Gastroesophageal sphincter (tissue), 3 donors: ENCODE measurements at regions not wholly inside any gene's neighbourhood (a gene's known extent, or its start where the extent isn't known, plus 50 kb on each side); places are given as distances from the start of the nearest gene placed in this dataset.

Source experiments
- CTCF ChIP-seq, 4 experiments: fragments of 200-600 bp in 2 of 4; fragments of 450-650 bp in 2 of 4; sonication (generic) in 1 of 4; IDR thresholded peaks; one replicate each; pipeline ENCODE4 v1.5.1; 2017 to 2019; ENCODE audit warnings: antibody characterized with exemption in 4 of 4, mild to moderate bottlenecking in 2 of 4, moderate library complexity in 2 of 4
- EP300 ChIP-seq: sonication (generic); formaldehyde crosslinking; IDR thresholded peaks from one replicate; pipeline ENCODE4 v1.6.1; 2017; ENCODE audit warnings: antibody characterized with exemption, mild to moderate bottlenecking
- POLR2A ChIP-seq, 2 donors: fragments of 450-650 bp; IDR thresholded peaks; one replicate each; pipeline ENCODE4 v1.6.1; 2017; ENCODE audit warnings: antibody characterized with exemption in 2 of 2, mild to moderate bottlenecking in 2 of 2, moderate library complexity in 1 of 2
- POLR2AphosphoS5 ChIP-seq: sonication (generic); formaldehyde crosslinking; IDR thresholded peaks from one replicate; pipeline ENCODE4 v1.6.1; 2017; ENCODE audit warnings: antibody characterized with exemption

DNA sequence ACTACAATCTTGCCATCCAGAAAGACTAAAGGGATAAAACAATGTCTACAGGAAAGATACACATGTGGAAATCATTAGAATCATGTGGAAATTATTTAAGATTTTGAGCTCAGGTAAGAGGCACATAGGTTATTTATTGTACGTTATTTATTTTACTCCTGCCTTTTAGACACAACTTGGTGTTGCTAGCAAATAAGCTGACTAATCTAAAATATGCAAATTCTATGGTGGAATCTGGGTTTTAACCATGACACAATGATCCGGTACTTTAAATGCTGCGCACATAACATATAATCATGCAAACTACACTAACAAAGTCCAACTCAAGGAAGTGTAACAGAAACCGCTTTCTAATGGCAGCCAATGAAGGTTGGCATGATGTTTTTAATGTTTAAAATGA, 112.5 kb downstream of the IFI44 start:
- TF ChIP-seq CTCF (IDR thresholded peaks at IDR 0.05) (no peak), POLR2AphosphoS5 (no peak), POLR2A (IDR thresholded peaks at IDR 0.05) (no peak), EP300 (no peak)
